Stimulated activated CD8-positive, alpha-beta memory T cell treated with anti-CD3 and anti-CD28 coated beads, Interleukin-4, amount 100 ng/mL, for 48 hours (primary cell): ENCODE measurements at regions not wholly inside any gene's neighbourhood (a gene's known extent, or its start where the extent isn't known, plus 50 kb on each side); places are given as distances from the start of the nearest gene placed in this dataset.
A peak's percentile ranks its signal among the peaks of the same experiment; 100 is the strongest.

ENCODE experiments used
- DNase-seq: peaks from one replicate; pipeline ENCODE4 v3.0.0-alpha.2; 2020

- DNase-seq, result no peak
Measured at GRCh38 chr3:8366219-8366810, 135.3 kb upstream of the LMCD1 start.

GRCh38 chr3:8368598-8368997 lies 133.0 kb upstream of the LMCD1 start:
- no peak for DNase-seq

DNA sequence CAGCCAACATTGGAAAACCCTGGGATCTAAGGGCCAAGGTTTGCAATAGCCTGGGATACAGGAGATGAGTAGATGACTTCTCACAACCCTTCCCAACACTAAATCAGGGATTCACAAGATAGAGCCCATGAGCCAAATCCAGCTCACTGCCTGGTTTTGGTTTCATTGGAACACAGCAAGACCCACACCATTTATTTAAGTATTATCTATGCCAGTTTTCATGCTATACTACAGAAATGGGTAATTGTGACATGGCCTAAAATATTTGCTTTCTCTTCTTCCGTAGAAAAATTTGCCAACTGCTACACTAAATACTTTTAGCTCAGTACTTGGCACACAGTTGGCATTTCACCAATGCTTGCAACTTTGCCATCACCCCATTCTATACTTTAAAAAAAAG lies 132.0 kb upstream of the LMCD1 start:
- no peak for DNase-seq

DNA sequence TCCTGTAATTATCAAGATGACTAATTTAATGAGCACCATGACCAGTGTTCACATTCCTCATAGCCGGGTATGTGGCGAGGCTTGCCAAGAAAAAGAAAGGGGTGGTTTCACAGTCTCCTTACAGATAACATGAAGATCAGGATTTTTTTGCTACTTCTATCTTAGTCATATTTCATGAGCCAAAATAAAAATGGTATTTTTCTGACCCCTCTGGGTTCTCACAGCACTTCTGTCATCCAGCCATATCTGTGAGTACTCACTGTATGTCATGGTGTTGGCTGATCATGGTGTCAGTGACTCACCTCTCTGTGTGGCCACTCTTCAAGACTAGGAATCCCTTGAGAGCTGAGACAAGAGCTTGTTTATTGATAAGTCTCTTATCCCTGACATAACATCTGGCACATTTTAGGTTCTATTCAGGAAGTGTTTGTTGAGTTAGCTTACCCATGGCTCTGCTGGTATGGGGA lies 130.5 kb upstream of the LMCD1 start:
- DNase-seq, result no peak

DNA sequence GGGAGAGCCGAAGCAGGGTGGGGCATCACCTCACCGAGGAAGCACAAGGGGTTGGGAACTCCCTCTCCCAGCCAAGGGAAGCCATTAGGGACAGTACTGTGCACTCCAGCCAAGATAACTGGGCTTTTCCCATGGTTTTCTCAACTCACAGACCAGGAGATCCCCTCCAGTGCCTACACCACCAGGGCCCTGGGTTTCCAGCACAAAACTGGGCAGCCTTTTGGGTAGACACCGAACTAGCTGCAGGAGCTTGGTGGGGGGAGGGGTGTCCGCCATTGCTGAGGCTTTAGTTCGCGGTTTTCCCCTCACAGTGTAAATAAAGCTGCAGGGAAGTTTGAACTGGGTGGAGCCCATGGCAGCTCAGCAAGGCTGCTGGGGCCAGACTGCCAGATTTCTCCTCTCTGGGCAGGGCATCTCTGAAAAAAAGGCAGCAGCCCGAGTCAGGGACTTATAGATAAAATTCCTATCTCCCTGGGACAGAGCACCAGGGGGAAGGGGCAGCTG lies 129.6 kb upstream of the LMCD1 start:
- DNase-seq, result no peak

- DNase-seq, result no peak
Measured at GRCh38 chr3:8380904-8381704, 120.5 kb upstream of the LMCD1 start.

GRCh38 chr3:8385848-8386620 lies 115.6 kb upstream of the LMCD1 start:
- DNase-seq, result no peak

GRCh38 chr3:8387571-8387970 lies 114.1 kb upstream of the LMCD1 start:
- no peak for DNase-seq

DNA sequence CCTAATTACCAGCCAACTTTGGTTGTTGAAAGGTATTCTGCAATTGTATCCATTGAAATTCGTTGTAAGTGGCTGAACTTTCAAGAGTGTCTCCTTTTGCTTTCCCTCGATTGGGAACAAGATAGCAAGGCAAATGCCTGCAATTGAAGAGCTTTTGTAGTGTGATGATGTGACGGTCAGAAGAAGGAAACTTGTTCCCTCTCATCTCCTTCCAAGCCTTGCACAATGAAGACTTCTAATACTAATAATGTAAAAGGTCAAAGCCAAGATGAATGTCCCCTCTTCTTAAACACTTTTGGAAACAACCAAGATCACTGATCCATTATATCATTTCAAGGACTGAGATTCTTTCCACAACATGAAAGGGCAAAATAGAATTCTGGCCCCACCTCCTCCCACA lies 101.9 kb upstream of the LMCD1 start:
- no peak for DNase-seq

- DNase-seq, result no peak
Measured at GRCh38 chr3:8400911-8401310, 100.7 kb upstream of the LMCD1 start.

DNA sequence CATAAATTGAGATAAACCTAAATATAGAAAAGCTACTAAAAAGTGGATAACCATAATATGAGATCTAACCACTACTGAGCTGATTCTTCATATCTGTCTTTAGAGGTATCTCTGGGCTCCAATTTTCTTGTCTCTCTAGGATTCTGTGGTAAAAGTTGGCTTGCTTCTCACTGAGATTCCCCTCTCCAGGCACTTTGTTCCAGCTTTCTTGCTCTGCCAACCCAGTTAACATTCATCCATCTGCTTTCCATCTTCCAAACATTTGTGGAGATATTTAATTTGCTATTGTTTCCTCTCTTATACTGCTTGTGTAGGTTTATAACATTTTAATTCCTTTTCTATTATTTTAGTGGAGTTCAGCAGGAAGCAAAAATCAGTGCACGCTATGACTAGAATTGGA lies 97.6 kb upstream of the LMCD1 start:
- no peak for DNase-seq

GRCh38 chr3:8405144-8405543 lies 96.5 kb upstream of the LMCD1 start:
- no peak for DNase-seq

DNA sequence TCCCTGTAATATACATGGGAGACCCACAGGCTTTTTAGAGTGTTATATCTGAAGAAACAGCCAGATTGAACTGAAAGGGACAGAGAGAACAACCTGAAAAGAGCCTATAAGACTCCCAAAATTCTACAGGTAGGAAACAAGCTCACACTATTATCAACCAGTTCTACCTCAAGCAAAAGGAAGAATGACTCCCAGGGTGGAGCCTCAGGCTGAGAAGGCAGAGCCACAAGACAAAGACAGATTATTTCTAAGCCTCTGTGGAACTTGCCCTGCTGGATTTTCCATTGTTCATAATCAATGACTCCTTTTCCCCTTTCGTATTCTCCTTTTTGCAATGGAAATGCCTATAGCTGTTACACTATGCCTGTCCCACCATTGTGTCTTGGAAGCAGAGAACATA lies 95.1 kb upstream of the LMCD1 start:
- no peak for DNase-seq

DNA sequence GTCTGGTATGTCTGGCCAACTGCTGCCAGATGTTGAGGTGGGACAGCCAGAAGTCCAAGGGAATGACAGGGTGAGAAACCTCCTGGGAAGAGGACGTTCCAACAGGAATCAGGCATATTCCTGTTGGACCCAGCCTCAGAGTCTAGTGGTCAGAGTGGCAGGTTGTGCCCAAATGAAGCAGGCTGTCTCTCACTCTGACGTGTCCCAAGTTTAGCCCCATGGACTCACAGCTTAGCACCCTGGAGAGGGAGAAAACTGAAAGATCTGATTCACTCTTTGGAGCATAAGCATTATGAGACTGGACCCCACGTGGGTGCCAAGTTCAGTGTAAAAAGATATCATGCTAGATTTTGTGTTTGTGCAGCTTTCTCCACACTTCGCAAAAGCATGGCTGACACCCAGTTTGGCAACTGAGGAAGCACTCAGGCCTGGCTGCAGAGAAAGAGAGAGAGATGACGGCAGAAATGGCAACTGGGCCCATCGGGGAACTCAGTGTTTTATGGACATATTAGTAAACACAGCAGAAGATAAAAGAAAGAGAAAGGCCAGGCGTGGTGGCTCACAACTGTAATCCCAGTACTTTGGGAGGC lies 88.2 kb upstream of the LMCD1 start:
- DNase-seq, result no peak

- peak; percentile 34 for DNase-seq
Measured at GRCh38 chr3:8416965-8417364, 84.7 kb upstream of the LMCD1 start.

GRCh38 chr3:8420612-8421011 lies 81.0 kb upstream of the LMCD1 start:
- no peak for DNase-seq

- no peak for DNase-seq
Measured at GRCh38 chr3:8421267-8421666, 80.4 kb upstream of the LMCD1 start.

GRCh38 chr3:8421711-8422110 lies 79.9 kb upstream of the LMCD1 start:
- no peak for DNase-seq

GRCh38 chr3:8423307-8423706 lies 78.3 kb upstream of the LMCD1 start:
- DNase-seq, result no peak

- DNase-seq, result no peak
Measured at GRCh38 chr3:8424281-8424680, 77.3 kb upstream of the LMCD1 start.

DNA sequence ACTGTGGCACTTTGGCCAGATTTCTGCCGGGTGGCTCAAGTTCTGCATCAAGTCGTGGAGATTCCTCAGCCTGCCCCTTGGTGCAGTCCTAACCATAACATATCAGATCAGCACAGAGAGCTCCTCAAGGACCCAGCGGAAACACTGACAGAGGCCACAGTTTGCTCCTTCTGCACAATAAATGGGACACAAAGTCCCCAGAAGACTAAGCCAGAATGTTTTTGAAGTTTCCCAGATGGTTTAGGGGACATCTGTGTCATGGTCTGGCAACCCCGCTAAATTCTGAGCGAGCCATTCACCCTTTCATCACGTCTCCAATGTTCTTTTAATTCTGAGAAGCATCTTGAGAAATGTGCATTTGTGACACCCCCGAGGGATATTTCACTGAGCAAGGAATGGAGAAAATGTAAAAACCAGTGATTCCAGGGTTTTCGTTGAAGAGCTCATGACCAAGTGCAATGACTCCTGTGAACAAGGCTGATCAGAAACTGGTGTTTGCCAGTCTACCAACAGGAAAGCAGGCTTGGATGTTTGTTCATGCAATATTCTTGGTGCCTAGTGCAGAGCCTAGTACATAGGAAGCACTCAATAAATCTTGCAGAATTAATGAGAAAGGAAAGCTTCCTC lies 64.8 kb upstream of the LMCD1 start:
- DNase-seq, result no peak

GRCh38 chr3:8438507-8439079 lies 63.0 kb upstream of the LMCD1 start:
- no peak for DNase-seq
